ENCODE measurements at regions not wholly inside any gene's neighbourhood (a gene's known extent, or its start where the extent isn't known, plus 50 kb on each side); places are given as distances from the start of the nearest gene placed in this dataset.

DNA sequence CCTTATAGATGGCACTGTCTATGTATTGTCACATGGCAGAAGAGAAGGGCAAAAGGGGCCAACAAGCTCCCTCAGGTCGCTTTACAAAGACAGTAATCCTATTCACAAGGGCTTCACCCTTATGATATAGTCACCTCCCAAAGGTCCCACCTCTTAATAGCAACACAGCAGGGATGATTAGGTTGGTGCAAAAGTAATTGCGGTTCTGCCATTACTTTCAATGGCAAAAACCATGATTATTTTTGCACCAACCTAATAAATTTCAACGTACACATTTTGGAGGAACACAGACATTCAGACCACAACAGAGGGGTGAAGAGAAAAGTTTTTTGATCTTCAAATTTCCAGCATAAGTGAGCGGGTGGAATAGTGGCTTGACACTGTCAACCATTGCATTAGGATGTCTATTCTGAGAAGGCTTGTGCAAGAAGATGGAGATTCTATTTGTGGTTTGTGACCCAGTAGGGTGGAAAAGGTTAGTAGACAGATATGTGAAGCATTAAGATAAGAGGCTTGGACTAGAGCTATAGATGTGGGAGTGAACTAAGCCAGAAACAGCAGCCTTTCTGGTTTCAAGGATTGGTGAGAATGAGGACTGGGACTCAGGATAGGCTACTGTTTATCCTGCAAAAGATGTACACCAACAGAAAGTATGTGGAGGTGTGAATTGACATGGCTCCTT is 75.5 kb upstream of the CPSF6 start:
- intact Hi-C loops (cut with DNase I) = no loop called here
- Histone ChIP-seq H3K9me3 (no peaks in the 10 kb centered on the region), H3K27ac (no peak overlapping the region), H3K36me3 (no peaks in the 10 kb centered on the region), H3K27me3 (ENCODE audit: low read depth) (no peaks in the 10 kb centered on the region), H3K4me1 (no peaks in the 10 kb centered on the region), H3K4me3 (no peak overlapping the region)
- no peak for ATAC-seq
- TF ChIP-seq, protein P1, sequence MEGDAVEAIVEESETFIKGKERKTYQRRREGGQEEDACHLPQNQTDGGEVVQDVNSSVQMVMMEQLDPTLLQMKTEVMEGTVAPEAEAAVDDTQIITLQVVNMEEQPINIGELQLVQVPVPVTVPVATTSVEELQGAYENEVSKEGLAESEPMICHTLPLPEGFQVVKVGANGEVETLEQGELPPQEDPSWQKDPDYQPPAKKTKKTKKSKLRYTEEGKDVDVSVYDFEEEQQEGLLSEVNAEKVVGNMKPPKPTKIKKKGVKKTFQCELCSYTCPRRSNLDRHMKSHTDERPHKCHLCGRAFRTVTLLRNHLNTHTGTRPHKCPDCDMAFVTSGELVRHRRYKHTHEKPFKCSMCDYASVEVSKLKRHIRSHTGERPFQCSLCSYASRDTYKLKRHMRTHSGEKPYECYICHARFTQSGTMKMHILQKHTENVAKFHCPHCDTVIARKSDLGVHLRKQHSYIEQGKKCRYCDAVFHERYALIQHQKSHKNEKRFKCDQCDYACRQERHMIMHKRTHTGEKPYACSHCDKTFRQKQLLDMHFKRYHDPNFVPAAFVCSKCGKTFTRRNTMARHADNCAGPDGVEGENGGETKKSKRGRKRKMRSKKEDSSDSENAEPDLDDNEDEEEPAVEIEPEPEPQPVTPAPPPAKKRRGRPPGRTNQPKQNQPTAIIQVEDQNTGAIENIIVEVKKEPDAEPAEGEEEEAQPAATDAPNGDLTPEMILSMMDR (IDR thresholded peaks at IDR 0.05) = no peak
- DNase-seq = no peak

DNA sequence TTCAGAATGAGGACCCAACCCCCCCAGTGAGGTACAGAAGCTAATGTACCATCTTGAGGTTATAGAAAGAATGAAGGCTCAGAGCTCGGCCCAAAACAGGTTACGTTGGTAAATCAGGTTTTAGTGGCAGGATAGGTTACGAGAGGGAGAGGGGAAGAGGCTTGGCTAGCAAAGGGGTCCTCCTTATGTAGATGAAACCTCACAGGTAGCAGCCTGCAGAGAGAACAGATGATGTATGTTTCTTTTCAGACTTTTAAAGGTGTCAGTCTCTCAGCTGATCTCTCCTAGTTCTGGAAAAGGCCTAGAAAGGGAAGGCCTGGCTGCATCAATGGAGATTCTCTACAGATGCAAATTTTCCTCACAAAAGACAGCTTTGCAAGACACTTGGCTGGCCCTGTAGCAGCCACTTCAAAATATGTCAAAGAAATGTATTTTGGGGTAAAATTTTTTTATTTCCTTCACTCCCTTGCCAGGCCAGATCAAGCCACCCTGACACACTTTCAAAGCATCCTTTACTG is 71.7 kb upstream of the CPSF6 start:
- TF ChIP-seq, protein P1 (IDR thresholded peaks at IDR 0.05) = no peak
- H3K36me3 ChIP-seq = no peaks in the 10 kb centered on the region
- DNase-seq (no peak), ATAC-seq (no peak)
- H3K9me3 ChIP-seq = no peaks in the 10 kb centered on the region
- no peak overlapping the region for H3K4me3 ChIP-seq
- H3K27ac ChIP-seq = no peak overlapping the region
- no peaks in the 10 kb centered on the region for H3K4me1 ChIP-seq
- H3K27me3 ChIP-seq (ENCODE audit: low read depth) = no peaks in the 10 kb centered on the region
- intact Hi-C loops (cut with DNase I) = no loop called here

DNA sequence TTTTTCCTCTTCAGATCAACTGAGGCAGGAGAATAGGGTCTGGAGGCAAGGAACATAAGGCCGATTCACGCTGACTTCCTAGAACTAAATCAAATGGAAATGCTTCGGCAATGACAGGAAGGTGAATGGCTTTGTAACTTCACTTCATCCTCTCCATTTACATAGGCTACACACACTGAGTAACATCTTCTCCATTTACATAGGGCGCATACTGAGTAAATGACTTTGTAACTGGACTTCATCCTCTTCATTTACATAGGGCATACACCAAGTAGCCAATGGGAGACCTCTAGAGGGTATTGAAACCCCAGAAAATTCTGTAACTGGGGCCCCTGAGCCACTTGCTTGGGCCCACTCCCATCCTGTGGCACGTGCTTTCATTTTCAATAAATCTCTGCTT is 71.0 kb upstream of the CPSF6 start:
- Histone ChIP-seq H3K27me3 (ENCODE audit: low read depth) (no peaks in the 10 kb centered on the region), H3K36me3 (no peaks in the 10 kb centered on the region), H3K4me3 (no peak overlapping the region)

DNA sequence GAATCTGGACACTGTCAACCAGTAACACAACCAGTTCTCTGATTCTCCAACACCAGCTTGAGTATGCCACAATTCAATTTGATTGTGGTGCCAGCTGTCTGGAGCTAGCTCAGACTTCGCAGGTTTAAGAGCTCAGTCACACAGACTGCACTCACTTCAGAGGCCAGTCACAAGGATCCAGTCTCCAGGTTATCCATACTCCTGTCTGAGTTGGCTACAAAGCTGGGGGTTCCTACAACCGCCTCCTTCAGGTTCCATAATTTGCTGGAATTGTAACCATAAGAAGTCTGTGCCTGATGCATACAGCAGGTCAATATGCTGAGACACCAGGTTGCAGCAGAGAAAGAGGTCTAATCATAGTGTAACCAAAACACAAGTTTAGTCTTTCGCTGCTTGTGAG is 70.5 kb upstream of the CPSF6 start:
- H3K4me1 ChIP-seq = no peaks in the 10 kb centered on the region
- H3K4me3 ChIP-seq = no peak overlapping the region
- no peak overlapping the region for H3K27ac ChIP-seq
- TF ChIP-seq, protein P1 (IDR thresholded peaks at IDR 0.05) = no peak
- H3K36me3 ChIP-seq = no peaks in the 10 kb centered on the region
- DNase-seq = no peak
- peak in 1 of 2 donors; percentile 48 for ATAC-seq
- H3K9me3 ChIP-seq = no peaks in the 10 kb centered on the region
- no peaks in the 10 kb centered on the region for H3K27me3 ChIP-seq (ENCODE audit: low read depth)
- intact Hi-C loops (cut with DNase I) = no loop called here

More for the DNA sequence above, 71.0 kb upstream of the CPSF6 start:
- ATAC-seq (no peak), DNase-seq (no peak)
- TF ChIP-seq, protein P1 (IDR thresholded peaks at IDR 0.05) = no peak
- Histone ChIP-seq H3K9me3 (no peaks in the 10 kb centered on the region), H3K4me1 (no peaks in the 10 kb centered on the region), H3K27ac (no peak overlapping the region)
- intact Hi-C loops (cut with DNase I) = no loop called here

DNA sequence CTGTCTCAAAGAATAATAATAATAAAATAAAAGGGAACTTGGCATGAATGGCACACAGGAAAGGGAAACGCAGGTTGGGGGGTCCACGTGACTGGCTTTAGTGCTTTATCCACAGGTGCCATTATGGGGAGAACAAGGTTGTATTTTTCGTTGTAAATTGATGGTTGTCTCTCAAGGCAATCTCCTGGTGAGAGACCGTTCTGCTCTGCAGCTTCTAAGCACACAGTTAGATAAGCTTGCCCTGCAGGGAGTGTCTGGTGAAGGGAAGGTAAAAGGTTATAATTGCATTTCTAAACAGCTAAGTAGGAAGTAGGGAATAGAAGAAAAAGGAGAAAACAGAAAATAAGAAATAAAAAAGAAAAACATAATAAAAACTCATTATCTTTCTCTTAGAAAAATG is 69.1 kb upstream of the CPSF6 start:
- TF ChIP-seq, protein P1 (IDR thresholded peaks at IDR 0.05) = no peak
- DNase-seq (no peak), ATAC-seq (no peak)
- Histone ChIP-seq H3K36me3 (no peaks in the 10 kb centered on the region), H3K4me1 (no peaks in the 10 kb centered on the region), H3K27me3 (ENCODE audit: low read depth) (no peaks in the 10 kb centered on the region), H3K27ac (no peak overlapping the region), H3K9me3 (no peaks in the 10 kb centered on the region), H3K4me3 (no peak overlapping the region)
- intact Hi-C loops (cut with DNase I) = no loop called here
